ENCODE measurements at regions not wholly inside any gene's neighbourhood (a gene's known extent, or its start where the extent isn't known, plus 50 kb on each side); places are given as distances from the start of the nearest gene placed in this dataset.
A peak's percentile ranks its signal among the peaks of the same experiment; 100 is the strongest.

DNA sequence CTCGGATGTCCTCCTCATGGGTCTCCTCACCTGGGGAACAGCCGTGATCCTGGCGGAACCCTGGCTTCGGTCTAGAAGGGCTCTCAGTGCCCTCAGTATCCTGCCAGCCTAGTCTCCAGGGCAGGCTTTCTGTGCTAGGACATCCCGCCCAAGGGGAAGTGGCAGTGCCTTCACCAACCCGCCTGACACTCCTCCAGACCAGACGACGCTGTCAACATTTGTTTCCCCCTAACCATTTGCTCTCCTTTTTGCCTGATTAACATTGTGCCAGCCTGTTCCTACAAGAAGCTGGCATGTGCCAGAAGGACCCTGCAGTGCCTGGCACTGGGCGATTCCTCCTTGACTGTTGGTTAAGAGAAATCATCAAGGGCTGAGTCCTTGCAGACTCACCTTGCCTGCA lies 358.9 kb upstream of the IRX2 start:
- FAIRE-seq, result no peak
- Histone ChIP-seq H2AK5ac (ENCODE audit: low read depth, low read length) (no peak overlapping the region), H3K9me3 (ENCODE audit: insufficient read depth in 2 of 2, low read depth in 1 of 2, low read length in 1 of 2) (no peaks in the 10 kb centered on the region), H3K79me2 (ENCODE audit: control insufficient read depth in 1 of 2, insufficient read depth in 2 of 2, low read length in 2 of 2) (no peaks in the 10 kb centered on the region), H2BK5ac (ENCODE audit: low read depth, low read length) (no peak overlapping the region; the same call in 1 of the 2 replicates), H3K4me3 (ENCODE audit: extremely low read depth in 1 of 4, insufficient read depth in 2 of 4, low read depth in 3 of 4, low read length in 4 of 4) (no peak overlapping the region), H3K14ac (ENCODE audit: insufficient read length) (no peak overlapping the region), H2BK20ac (ENCODE audit: low read length) (peak overlapping the region; percentile 86; the same call in 1 of the 2 replicates), H3K27ac (ENCODE audit: low read depth, low read length) (no peak overlapping the region), H2BK12ac (ENCODE audit: low read depth, low read length) (peak overlapping the region; percentile 96; the same call in 1 of the 2 replicates), H4K91ac (replicated peaks; ENCODE audit: insufficient read length, low read length) (peak overlapping the region; percentile 58), H3K4ac (replicated peaks; ENCODE audit: insufficient read length, low read depth, low read length) (peak overlapping the region; percentile 12), H4K20me1 (replicated peaks in 1 of 2; ENCODE audit: control insufficient read depth in 1 of 2, insufficient read depth in 2 of 2, low read length in 2 of 2) (no peaks in the 10 kb centered on the region), H3K27me3 (replicated peaks in 1 of 4; ENCODE audit: control insufficient read depth in 3 of 4, extremely low read depth in 1 of 4, insufficient read depth in 3 of 4, low read length in 3 of 4) (peaks cover 0 to 11% (median 2%) of the 10 kb centered on the region in 4 experiments; a peak in 4 of 7 replicates), H3K4me1 (replicated peaks in 1 of 4; ENCODE audit: control insufficient read depth in 3 of 4, insufficient read depth in 4 of 4, low read length in 3 of 4) (peaks cover 16 to 27% (median 19%) of the 10 kb centered on the region in 4 experiments), H3K9ac (replicated peaks in 1 of 4; ENCODE audit: extremely low read depth in 1 of 4, low read depth in 3 of 4, low read length in 3 of 4) (no peak overlapping the region), H3K79me1 (ENCODE audit: low read depth, low read length) (no peaks in the 10 kb centered on the region), H2AFZ (ENCODE audit: low read length) (no peak overlapping the region), H3K36me3 (ENCODE audit: control insufficient read depth in 2 of 4, insufficient read depth in 4 of 4, low read length in 3 of 4) (no peaks in the 10 kb centered on the region), H3K4me2 (ENCODE audit: insufficient read depth in 1 of 2, low read depth in 2 of 2, low read length in 2 of 2) (no peak overlapping the region), H2BK15ac (ENCODE audit: low read length) (0 out of 2 replicates have a peak overlapping the region, but pooled peaks have one; percentile 76), H3K23me2 (ENCODE audit: low read depth, low read length) (no peaks in the 10 kb centered on the region), H2BK120ac (replicated peaks; ENCODE audit: low read depth, low read length) (peak overlapping the region; percentile 34), H3K18ac (ENCODE audit: extremely low read depth, low read length) (peak overlapping the region; percentile 81; the same call in 1 of the 2 replicates), H4K8ac (ENCODE audit: extremely low read depth, insufficient read depth, low read length) (no peak overlapping the region), H4K5ac (ENCODE audit: insufficient read length, low read depth, low read length) (no peak overlapping the region), H3K56ac (replicated peaks; ENCODE audit: insufficient read length, low read depth, low read length) (no peak overlapping the region), H3K23ac (ENCODE audit: insufficient read length) (no peak overlapping the region)
- ChIA-PET POLR2A (ENCODE audit: partially characterized antibody) (interaction anchor here (1.3 kb wide), 1 partner anchor 9 kb away, joined by 4 read pairs; no protein-coding TSS in a partner anchor), CTCF (ENCODE audit: partially characterized antibody) (interaction anchor here (1.3 kb wide), 1 partner anchor 33 kb away, joined by 6 read pairs; no protein-coding TSS in a partner anchor)
- 90% methylated on average over 9 of the region's 9 CpGs; no CpG with 5 or more reads in 1 of the 2 experiments for WGBS, 2 experiments (ENCODE audit: extremely low coverage in 1 of 2, insufficient coverage in 1 of 2, insufficient read length in 1 of 2, insufficient replicate concordance in 2 of 2, low coverage in 1 of 2, low lambda C conversion rate in 2 of 2, missing lambda C conversion rate in 1 of 2)
- no peak for DNase-seq (ENCODE audit: low read depth in 1 of 2, low spot score in 2 of 2)
- no peak for TF ChIP-seq ATF2 (IDR thresholded peaks at IDR 0.05; ENCODE audit: low read length)
- TF ChIP-seq, protein P1, sequence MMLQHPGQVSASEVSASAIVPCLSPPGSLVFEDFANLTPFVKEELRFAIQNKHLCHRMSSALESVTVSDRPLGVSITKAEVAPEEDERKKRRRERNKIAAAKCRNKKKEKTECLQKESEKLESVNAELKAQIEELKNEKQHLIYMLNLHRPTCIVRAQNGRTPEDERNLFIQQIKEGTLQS (IDR thresholded peaks at IDR 0.05; ENCODE audit: insufficient read depth, low read depth, low read length), result no peak
- TF ChIP-seq EGR1 (IDR thresholded peaks at IDR 0.05; ENCODE audit: borderline replicate concordance, low read depth, low read length), result no peak
- TF ChIP-seq, protein P2, sequence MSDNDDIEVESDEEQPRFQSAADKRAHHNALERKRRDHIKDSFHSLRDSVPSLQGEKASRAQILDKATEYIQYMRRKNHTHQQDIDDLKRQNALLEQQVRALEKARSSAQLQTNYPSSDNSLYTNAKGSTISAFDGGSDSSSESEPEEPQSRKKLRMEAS (IDR thresholded peaks at IDR 0.05), result no peak
- TF ChIP-seq MAFK (IDR thresholded peaks at IDR 0.05; ENCODE audit: low read depth, low read length), result no peak
- no peak for TF ChIP-seq POLR2A (IDR thresholded peaks at IDR 0.05; ENCODE audit: control extremely low read depth in 1 of 2, low read depth in 2 of 2, low read length in 2 of 2)
- no peak for TF ChIP-seq HDAC2 (IDR thresholded peaks at IDR 0.05; ENCODE audit: borderline replicate concordance in 1 of 2, low read depth in 2 of 2, low read length in 2 of 2)
- no peak for TF ChIP-seq SP4 (IDR thresholded peaks at IDR 0.05; ENCODE audit: low read length)
- no peak for TF ChIP-seq YY1 (IDR thresholded peaks at IDR 0.05; ENCODE audit: low read depth, low read length)
- TF ChIP-seq RAD21 (IDR thresholded peaks at IDR 0.05 in 1 of 2, conservative IDR thresholded peaks at IDR 0.05 in 1 of 2; ENCODE audit: low read depth in 2 of 2, low read length in 2 of 2), result no peak
- no peak for TF ChIP-seq NANOG (IDR thresholded peaks at IDR 0.05; ENCODE audit: insufficient read depth, low read depth, low read length, poor library complexity, severe bottlenecking)
